ENCODE measurements at regions not wholly inside any gene's neighbourhood (a gene's known extent, or its start where the extent isn't known, plus 50 kb on each side); places are given as distances from the start of the nearest gene placed in this dataset.

GRCh38 chr3:69441040-69441439, 55.2 kb upstream of the FRMD4B start:
- no peak for DNase-seq

GRCh38 chr3:69439643-69440270, 53.9 kb upstream of the FRMD4B start:
- DNase-seq = peak; percentile 23

- no peak for DNase-seq
Measured at GRCh38 chr3:69438476-69438875, 52.6 kb upstream of the FRMD4B start.

- no peak for DNase-seq
Measured at GRCh38 chr3:69435274-69436265, 49.7 kb upstream of the FRMD4B start.
